CD4-positive, alpha-beta T cell (primary cell): ENCODE measurements at regions not wholly inside any gene's neighbourhood (a gene's known extent, or its start where the extent isn't known, plus 50 kb on each side); places are given as distances from the start of the nearest gene placed in this dataset.

Experiments used
- ATAC-seq: fragments of 200-7000 bp; cut with Tn5 transposase; one replicate; pipeline ENCODE4 v1.10.0; 2022; ENCODE audit warnings: mild to moderate bottlenecking; ENCODE audit not compliant: poor library complexity
- CTCF ChIA-PET: fragments of 350-600 bp; sonication (Branson Sonifier 250); formaldehyde crosslinking; loops from one replicate; lab custom pipeline; 2021; ENCODE audit warnings: antibody characterized with exemption, inconsistent platforms; lab: Charles Lee
- POLR2A ChIA-PET: fragments of 350-600 bp; sonication (Branson Sonifier 250); formaldehyde crosslinking; loops from one replicate; lab custom pipeline; 2021; ENCODE audit warnings: antibody characterized with exemption, inconsistent platforms; lab: Charles Lee
- DNase-seq, 14 experiments: peaks; one replicate each; pipeline ENCODE4 v3.0.0-alpha.2; 2013 to 2020; ENCODE audit warnings: mixed read lengths in 2 of 14
- H3K27ac ChIP-seq, 2 donors: one replicate each; pipeline versions ENCODE4 v1.5.1 to v1.7.0; 2013; ENCODE audit warnings: low read length in 2 of 2, low read depth in 1 of 2, mild to moderate bottlenecking in 1 of 2
- H3K27me3 ChIP-seq, 2 experiments: 1 replicate in 1 of 2; 2 replicates in 1 of 2; pipeline versions ENCODE4 v1.6.1 to v1.7.0; 2013; ENCODE audit warnings: low read length in 2 of 2, control low read depth in 1 of 2, mild to moderate bottlenecking in 1 of 2, moderate library complexity in 1 of 2; ENCODE audit not compliant: insufficient read depth in 2 of 2, control insufficient read depth in 1 of 2
- H3K36me3 ChIP-seq: one replicate; pipeline ENCODE4 v1.6.1; 2013; ENCODE audit warnings: low read length, control low read depth; ENCODE audit not compliant: insufficient read depth
- H3K4me1 ChIP-seq: one replicate; pipeline ENCODE4 v1.6.1; 2013; ENCODE audit warnings: low read length, control low read depth; ENCODE audit not compliant: insufficient read depth
- H3K4me3 ChIP-seq: one replicate; pipeline ENCODE4 v1.5.1; 2013; ENCODE audit warnings: mild to moderate bottlenecking, low read length, moderate library complexity
- H3K9me3 ChIP-seq, 2 experiments: 1 replicate in 1 of 2; 2 replicates in 1 of 2; pipeline versions ENCODE4 v1.6.1 to v1.7.0; 2013; ENCODE audit warnings: low read length in 2 of 2, mild to moderate bottlenecking in 2 of 2, control low read depth in 1 of 2, moderate library complexity in 1 of 2; ENCODE audit not compliant: control insufficient read depth in 1 of 2, insufficient read depth in 1 of 2
- H3K27ac Mint-ChIP-seq: one replicate; pipeline ENCODE4 v1.8.0; 2020; ENCODE audit warnings: mixed read lengths
- H3K27me3 Mint-ChIP-seq: one replicate; pipeline ENCODE4 v1.8.0; 2021; ENCODE audit warnings: mixed read lengths
- H3K36me3 Mint-ChIP-seq: one replicate; pipeline ENCODE4 v1.8.0; 2021; ENCODE audit warnings: low read depth, mixed read lengths
- H3K4me1 Mint-ChIP-seq: one replicate; pipeline ENCODE4 v1.8.0; 2021; ENCODE audit warnings: low read depth, mixed read lengths
- H3K4me3 Mint-ChIP-seq: one replicate; pipeline ENCODE4 v1.8.0; 2020; ENCODE audit warnings: mild to moderate bottlenecking, mixed read lengths
- H3K9me3 Mint-ChIP-seq: one replicate; pipeline ENCODE4 v1.8.0; 2020; ENCODE audit warnings: mixed read lengths
- intact Hi-C, 2 experiments: fragments of 100-400 bp; cut with DNase I in 1 of 2; cut with micrococcal nuclease in 1 of 2; formaldehyde crosslinking; loops; one replicate each; pipeline versions ENCODE4 v1.15.1 to v1.9.0; 2023 to 2025; cut with DNase I, micrococcal nuclease
- TF ChIP-seq, protein P1 (sequence below): fragments of 200-600 bp; IDR thresholded peaks from one replicate; pipeline ENCODE4 v1.8.0; 2022; ENCODE audit warnings: antibody characterized with exemption, mild to moderate bottlenecking

DNA sequence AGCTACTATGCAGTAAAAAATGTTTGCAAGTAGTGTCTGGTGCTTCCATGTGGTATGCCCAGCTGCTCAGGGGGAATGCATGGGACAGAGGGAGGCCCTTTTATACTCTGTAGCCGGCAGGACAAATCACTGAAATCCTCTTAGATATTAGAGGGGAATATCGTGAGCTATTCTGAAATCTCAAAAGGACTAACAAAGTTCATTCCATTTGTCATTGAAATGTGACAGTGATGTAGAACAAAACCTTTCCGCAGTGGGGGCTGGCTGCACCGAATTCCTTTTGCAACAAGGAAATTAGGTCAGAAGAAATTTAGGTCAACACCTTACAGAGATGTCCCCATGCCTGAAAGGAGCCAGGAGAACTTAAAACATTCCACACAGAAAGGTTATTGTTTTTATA lies 72.4 kb upstream of the MEF2C start:
- no peak for ATAC-seq
- DNase-seq, result no peak
- intact Hi-C loops, result no loop called here
- H3K4me1 ChIP-seq, result no peaks in the 10 kb centered on the region
- no peak overlapping the region for H3K27ac Mint-ChIP-seq
- peaks cover 5% of the 10 kb centered on the region for H3K27me3 Mint-ChIP-seq
- no peak overlapping the region for H3K4me3 Mint-ChIP-seq
- H3K4me1 Mint-ChIP-seq, result no peaks in the 10 kb centered on the region
- ChIA-PET POLR2A (no interaction called here), CTCF (no interaction called here)
- no peaks in the 10 kb centered on the region for H3K9me3 Mint-ChIP-seq
- H3K27me3 ChIP-seq, result no peaks in the 10 kb centered on the region
- no peaks in the 10 kb centered on the region for H3K36me3 ChIP-seq
- H3K9me3 ChIP-seq, result no peaks in the 10 kb centered on the region
- H3K27ac ChIP-seq, result no peak overlapping the region
- no peaks in the 10 kb centered on the region for H3K36me3 Mint-ChIP-seq
- H3K4me3 ChIP-seq, result no peak overlapping the region
- TF ChIP-seq, protein P1, sequence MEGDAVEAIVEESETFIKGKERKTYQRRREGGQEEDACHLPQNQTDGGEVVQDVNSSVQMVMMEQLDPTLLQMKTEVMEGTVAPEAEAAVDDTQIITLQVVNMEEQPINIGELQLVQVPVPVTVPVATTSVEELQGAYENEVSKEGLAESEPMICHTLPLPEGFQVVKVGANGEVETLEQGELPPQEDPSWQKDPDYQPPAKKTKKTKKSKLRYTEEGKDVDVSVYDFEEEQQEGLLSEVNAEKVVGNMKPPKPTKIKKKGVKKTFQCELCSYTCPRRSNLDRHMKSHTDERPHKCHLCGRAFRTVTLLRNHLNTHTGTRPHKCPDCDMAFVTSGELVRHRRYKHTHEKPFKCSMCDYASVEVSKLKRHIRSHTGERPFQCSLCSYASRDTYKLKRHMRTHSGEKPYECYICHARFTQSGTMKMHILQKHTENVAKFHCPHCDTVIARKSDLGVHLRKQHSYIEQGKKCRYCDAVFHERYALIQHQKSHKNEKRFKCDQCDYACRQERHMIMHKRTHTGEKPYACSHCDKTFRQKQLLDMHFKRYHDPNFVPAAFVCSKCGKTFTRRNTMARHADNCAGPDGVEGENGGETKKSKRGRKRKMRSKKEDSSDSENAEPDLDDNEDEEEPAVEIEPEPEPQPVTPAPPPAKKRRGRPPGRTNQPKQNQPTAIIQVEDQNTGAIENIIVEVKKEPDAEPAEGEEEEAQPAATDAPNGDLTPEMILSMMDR, result no peak

DNA sequence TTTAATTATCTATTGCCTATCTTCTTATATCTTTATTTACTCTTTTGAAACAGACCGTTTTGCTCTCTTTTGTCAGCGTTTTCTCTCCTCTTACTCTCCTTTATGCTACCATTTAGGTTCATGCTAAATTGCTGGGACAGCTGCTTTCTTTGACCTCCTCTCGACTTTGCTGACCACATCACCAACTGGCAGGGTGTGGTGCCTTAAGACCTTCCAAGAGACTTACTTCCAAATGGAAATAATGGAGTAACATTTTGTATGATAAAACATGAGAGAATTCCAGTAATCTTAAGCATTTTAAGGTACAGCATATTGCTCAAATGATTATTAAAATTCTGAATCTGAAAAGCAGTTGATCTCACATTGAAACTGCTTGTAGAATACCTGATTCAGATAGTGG lies 71.5 kb upstream of the MEF2C start:
- ATAC-seq (no peak), DNase-seq (no peak)
- H3K4me3 Mint-ChIP-seq, result no peak overlapping the region
- H3K4me1 Mint-ChIP-seq, result no peaks in the 10 kb centered on the region
- H3K9me3 Mint-ChIP-seq, result no peaks in the 10 kb centered on the region
- Histone ChIP-seq H3K4me1 (no peaks in the 10 kb centered on the region), H3K9me3 (no peaks in the 10 kb centered on the region), H3K4me3 (no peak overlapping the region), H3K27ac (no peak overlapping the region), H3K27me3 (no peaks in the 10 kb centered on the region), H3K36me3 (no peaks in the 10 kb centered on the region)
- no peaks in the 10 kb centered on the region for H3K36me3 Mint-ChIP-seq
- intact Hi-C loops, result no loop called here
- no peak overlapping the region for H3K27ac Mint-ChIP-seq
- TF ChIP-seq, protein P1, result no peak
- ChIA-PET CTCF (no interaction called here), POLR2A (no interaction called here)
- H3K27me3 Mint-ChIP-seq, result peaks cover 5% of the 10 kb centered on the region

DNA sequence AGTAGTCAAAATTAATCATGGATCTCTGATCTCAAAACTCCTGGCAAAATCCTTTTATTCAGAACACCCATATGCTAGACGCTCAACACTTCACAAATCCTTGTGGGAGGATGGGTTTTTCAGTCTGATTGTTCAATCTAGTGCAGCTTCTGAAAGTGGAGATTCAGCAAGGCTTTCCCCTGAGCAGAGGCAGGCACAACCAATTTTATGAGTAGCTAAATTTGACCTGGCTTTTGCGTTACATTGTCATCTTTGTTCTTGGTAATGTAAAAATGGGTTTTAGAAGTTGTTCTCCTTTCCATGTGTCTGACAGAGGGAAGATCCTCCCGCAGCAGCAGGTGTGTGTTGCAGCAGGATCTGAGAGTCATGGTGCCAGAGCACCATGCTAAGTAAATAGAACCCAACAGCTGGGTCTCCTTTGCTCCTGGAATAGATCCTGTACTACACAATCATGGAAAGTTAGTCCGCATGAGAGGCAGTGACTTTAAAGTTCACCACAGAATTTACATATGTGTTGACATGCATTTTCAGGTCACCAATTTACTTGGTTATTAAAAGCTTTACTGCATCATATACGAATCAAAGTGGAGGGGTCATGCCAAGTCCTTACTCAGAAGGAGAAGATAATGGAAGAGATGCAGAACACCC lies 70.1 kb upstream of the MEF2C start:
- H3K27ac ChIP-seq, result no peak overlapping the region
- Mint-ChIP-seq H3K27ac (no peak overlapping the region), H3K9me3 (no peaks in the 10 kb centered on the region), H3K4me3 (no peak overlapping the region), H3K27me3 (peaks cover under 1% of the 10 kb centered on the region), H3K36me3 (no peaks in the 10 kb centered on the region), H3K4me1 (no peaks in the 10 kb centered on the region)
- DNase-seq (no peak), ATAC-seq (no peak)
- H3K36me3 ChIP-seq, result no peaks in the 10 kb centered on the region
- intact Hi-C loops, result no loop called here
- H3K9me3 ChIP-seq, result no peaks in the 10 kb centered on the region
- POLR2A ChIA-PET, result no interaction called here
- no peaks in the 10 kb centered on the region for H3K4me1 ChIP-seq
- TF ChIP-seq, protein P1, result no peak
- CTCF ChIA-PET, result no interaction called here
- H3K4me3 ChIP-seq, result no peak overlapping the region
- no peaks in the 10 kb centered on the region for H3K27me3 ChIP-seq
